Activated CD4-positive, alpha-beta T cell treated with anti-CD3 and anti-CD28 coated beads for 48 hours (primary cell): ENCODE measurements at regions not wholly inside any gene's neighbourhood (a gene's known extent, or its start where the extent isn't known, plus 50 kb on each side); places are given as distances from the start of the nearest gene placed in this dataset.

Experiments used
- DNase-seq: peaks from one replicate; pipeline ENCODE4 v3.0.0-alpha.2; 2020

DNA sequence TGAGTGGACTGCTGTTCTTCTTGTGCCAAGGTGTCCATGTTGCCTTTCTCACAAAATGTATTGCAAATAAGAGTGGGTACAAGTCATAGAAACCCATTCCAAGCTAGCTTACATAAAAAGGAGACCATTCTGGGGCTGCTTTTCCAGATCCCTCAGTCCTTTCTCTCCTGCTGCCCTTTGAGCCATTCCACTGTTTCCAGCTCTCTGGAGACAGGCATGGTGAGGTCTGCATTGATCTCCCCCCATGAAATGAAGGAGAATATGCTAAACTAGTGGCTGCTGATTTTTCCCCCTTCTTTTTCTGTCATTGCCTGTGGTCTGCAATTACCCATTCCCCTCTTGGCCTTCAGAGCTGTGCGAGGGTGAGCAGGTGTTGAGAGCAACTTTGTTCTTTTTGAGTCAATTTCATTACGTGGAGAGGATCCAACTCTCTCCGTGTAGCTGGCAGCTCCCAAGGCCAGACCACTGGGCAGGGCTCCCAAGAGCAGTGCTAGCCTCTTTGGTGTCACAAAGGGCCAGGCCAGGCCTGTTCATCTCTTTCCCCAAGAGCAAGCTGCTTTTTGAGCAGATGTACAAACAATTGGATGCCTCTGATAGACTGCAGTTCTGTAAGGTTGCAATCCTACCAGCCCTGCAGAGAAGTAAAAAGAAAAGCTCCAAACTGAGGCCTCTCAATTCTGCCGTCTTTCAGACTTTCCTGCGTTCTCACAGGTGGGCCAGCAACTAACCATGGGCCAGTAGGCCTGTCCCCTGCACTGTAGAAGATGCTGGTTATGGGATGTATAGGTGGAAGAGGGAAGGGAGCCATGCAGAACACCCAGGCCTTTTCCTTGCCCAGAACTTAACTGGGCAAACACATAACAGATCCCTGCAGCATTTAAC is 96.1 kb upstream of the ARMC2 start:
- DNase-seq, result no peak

DNA sequence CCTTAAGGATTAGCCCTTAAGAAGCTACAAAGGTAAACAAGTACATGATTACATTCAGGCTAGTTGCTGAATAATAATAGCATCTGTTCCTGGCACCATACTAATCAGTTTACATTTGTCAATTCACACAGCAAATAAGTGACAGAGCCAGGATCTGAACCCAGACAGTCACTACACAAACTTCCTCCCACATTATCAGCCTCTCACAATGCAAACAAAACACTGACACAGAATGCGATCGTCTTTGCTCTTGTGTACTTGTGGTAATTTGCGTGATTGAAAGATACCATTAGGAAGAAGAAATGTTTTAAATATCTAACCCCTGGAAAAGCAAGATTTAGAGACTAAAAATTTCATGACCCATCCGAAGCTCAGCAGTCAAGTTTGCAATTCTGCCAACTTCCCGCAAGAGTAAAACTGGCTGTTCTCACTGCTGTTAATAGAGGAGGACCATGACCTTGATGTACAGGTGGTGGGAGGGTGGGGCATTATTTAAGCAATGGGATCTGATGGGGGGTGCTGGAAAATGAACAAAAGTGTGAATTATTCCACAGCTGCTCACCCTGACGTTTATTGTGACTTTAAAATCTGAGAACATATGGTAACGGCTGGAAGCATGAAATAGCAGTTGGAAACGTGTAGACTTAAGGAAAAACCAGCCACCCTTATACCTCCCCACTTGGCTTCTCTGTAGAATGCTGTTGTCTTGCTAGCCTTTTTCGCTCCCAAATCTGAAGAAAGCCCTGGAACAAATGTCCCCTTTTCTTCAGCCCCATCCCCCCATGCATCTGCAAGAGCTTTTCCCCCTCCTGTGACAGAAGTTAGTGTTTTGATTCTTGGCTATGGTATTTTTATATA is 95.3 kb upstream of the ARMC2 start:
- no peak for DNase-seq

DNA sequence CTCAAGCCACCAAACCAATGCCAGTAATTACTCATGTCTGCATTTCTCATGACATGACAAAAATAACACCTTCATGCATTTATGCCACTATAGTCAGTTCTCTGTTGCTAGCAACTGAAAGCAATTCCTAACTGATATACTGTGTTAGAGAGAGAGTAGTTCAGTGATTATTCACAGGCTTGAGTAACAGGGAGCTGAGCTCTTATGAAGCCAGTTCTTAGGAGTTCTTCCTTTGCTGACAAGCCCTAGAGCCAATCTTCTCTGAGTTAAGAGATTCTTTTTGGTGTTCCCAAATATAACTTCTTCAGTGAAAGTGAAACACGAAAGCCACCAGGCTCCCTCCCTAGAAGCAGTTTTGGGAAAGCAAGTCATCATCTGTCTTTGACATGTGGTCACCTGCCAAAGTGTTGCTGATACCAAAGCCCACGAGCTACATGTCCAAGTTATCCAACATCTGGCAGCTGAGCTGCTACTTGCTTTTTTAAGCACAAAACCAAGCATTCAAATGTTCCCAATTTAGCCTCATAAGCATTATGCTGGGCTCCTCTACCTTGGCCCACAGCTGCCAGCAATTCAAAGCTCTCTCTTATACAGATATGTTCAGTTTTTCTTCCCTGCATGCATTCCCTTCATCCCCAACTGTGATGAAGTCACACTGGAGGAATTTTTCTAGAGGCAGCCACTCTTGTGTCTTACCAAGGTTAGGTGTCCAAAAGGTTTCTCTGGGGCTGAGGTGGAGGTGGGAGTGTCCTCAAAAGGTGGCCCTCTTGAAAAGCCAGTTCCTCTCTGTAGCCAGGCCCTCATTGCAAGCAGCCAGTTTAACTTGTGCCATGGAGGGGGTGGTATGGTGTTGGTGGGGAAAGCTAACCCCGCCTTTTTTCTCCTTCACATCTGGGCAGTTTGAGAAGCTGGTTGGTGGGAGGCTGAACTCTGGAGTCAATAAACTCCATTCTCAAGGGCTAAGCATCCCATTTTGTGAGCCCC is 92.7 kb upstream of the ARMC2 start:
- DNase-seq, result no peak

DNA sequence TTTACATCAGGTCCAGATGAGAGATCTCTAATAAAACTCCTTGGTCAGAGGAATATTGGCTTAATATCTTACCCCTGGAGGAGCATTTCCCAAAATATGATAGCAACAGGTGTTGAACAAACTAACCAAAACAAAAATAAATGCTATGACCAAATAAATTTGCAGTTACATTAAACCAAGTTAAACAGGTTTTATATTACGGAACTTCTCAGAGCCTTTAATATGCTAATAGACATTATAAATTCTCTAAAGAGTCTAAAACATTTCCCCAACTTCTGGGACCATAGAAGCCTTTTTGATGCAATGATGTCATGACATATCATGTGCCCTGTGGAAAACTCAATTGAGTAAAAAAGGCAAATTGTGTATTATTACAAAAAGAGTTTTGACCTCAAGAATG is 90.9 kb upstream of the ARMC2 start:
- no peak for DNase-seq

DNA sequence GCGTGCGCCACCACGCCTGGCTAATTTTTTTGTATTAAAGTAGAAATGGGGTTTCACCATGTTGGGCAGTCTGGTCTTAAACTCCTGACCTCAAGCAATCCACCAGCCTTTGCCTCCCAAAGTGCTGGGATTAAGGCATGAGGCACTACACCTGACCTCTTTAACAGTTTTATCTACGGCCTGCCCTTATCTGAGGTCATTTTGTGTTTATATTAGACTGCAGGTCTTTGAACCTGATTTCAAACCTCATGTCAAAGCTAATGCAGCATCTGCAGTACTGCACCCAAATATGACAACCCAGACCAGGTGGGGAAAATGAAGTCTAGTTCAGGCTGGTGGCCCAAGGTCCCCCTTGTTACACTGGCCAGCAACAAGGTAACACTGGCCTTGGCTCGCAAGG is 89.3 kb upstream of the ARMC2 start:
- no peak for DNase-seq

DNA sequence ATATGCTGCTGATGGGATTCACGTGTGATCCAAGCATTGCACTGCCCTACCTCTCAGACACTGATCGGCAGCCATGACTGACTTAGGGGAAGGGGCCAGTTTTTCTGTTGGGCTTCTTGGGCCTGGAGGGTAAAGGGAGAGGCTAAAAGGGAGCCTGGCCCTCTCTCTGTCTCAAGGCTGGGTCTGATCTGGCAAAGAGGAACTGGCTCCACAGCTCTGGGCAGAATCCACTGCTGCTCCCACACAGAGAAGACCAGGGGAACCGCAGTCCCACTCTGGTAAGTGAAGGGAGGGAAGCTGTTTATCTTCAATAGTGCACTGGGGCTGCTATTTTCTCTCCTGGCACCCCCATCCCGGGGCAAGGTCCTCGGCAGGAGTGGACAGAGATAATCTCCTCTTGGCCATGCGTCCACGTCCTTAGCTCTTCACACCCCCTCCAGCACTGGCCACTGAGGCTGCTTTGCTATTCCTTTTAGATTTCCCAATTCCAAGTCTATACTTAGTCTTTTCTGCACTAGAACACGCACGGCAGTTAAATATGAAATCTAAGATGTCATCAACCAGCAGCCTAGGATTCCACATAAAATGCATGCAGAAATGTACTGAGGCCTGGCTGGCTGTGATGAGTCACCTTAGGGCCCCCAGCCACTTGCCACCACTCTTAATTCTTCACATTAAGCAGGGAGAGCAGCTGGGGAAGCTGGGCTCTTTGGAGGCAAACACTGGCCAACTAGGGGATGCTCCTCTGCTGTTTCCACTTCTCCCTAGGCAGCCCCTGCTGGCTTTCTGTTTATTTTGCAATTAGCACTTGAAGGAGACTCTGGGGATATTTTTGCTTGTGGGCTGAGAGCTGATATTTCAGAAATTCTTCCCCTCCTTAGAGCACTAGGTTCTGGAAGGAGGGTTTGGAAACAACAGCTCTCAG is 87.8 kb upstream of the ARMC2 start:
- no peak for DNase-seq

DNA sequence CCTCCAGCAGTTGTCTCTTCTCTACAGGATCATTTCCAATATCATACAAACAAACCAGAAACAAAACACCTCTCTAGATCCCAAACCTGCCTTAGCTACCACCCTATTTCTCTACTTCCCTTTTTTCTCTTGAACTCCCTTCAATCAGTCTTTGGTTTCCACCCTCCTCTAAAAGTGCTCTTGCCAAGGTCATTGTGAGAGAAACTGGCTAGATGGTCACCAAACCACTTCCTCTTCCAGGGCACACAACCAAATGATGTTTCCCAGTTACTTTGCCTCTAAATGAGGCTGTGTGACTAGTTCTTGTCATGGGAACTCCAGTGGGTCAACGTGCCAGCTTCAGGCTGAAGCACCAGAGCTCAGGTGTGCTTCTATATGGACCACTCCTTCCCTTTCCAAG is 85.8 kb upstream of the ARMC2 start:
- DNase-seq, result no peak

DNA sequence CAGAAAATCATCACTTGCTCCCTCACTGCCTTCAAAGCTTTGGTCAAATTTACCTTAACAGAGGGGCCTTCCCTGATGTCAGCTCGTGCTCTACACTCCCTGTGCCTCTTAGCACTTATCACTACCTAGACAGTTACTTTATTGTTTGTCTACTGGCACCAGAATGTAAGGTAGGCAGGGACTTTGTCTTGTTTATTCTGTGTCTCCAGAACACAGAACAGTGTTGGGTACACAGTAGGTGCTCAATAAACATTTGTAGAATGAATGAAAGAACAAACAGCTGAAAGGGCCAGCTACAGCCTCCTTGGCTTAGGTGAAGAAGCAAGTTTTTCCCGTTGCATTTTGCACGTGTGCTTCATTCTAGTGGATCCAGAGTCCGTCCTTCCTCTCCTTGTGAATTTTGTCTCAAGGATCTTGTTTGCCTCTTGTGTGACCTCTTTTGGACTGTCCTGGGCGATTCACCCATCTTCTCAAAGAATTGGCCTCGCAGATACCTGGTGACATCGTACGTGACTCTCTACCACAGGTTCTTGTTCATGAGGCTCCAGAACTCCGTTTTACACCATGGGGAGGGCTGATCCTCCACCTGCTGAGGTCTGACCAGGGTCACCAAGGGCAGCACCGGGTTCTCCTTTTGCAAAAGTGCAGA is 84.2 kb upstream of the ARMC2 start:
- DNase-seq, result no peak

DNA sequence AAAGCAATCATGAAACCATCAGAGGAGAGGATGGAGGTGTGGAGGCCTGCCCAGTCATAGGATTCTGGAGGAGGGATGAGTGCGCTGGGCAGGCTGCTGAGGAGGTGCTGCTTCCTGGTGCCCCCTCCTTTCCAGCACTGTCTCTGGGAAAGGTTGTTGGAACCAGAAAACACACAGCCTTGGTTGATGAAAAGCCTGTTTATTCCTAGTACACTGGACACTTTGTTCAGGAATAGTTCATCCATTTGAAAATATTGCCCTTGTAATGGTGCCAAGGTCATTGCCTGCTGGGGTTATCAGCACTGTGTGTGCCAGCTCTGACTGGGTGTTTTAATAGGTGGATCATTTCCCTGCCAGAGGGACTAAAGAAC is 83.7 kb upstream of the ARMC2 start:
- no peak for DNase-seq

DNA sequence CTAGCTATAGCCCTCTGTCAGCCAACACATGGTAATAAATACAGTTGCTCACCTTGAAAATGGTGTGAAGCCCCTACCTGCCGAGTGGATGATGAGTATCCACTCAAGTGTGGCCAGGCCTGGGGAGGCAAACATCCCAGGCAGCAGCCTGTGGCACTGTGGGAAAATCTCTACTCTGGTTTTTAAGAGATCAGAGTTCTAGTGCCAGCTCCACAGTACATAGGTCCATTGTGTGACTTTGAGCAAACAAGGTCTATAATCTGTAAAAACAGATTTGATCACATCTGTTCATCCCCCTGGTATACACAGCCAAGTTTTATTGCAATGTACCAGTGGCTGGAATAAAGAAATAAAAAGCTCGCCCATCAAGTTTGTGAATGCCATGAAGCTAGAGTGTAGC is 82.7 kb upstream of the ARMC2 start:
- DNase-seq, result no peak

DNA sequence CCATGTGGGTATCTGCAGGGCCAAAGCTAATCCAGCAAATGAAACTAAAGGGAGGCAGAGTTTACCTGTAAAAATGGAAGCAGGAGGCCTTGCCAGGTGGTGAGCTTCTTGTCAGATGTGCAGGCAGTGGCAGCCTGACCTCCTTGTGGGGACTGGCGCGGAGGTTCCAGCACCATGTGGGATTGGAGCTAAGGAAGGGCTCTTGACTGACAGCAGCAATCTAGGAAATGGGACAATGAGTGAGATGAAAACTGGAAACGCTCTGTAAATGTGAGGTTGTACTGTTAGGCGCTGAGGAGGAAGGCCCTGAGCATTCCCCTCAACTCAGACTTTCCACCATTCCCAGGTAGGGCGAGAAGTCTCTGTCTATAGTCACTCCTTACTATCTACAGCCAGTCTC is 81.8 kb upstream of the ARMC2 start:
- no peak for DNase-seq

DNA sequence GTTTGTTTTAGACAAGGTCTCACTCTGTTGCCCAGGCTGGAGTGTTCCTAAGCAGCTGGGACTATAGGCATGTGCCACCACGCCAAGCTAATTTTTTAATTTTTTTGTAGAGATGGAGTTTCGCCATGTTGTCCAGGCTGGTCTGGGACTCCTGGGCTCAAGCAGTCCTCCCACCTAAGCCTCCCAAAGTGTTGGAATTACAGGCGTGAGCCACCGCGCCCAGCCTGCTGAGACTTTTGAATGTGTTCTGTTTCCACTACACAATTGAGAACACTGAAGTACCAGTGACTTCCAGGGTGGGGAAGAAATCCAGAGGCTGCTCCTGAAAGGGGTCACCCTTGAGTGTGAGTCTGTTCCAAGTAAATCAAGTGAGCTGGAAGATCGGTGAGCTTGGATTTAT is 81.3 kb upstream of the ARMC2 start:
- no peak for DNase-seq

DNA sequence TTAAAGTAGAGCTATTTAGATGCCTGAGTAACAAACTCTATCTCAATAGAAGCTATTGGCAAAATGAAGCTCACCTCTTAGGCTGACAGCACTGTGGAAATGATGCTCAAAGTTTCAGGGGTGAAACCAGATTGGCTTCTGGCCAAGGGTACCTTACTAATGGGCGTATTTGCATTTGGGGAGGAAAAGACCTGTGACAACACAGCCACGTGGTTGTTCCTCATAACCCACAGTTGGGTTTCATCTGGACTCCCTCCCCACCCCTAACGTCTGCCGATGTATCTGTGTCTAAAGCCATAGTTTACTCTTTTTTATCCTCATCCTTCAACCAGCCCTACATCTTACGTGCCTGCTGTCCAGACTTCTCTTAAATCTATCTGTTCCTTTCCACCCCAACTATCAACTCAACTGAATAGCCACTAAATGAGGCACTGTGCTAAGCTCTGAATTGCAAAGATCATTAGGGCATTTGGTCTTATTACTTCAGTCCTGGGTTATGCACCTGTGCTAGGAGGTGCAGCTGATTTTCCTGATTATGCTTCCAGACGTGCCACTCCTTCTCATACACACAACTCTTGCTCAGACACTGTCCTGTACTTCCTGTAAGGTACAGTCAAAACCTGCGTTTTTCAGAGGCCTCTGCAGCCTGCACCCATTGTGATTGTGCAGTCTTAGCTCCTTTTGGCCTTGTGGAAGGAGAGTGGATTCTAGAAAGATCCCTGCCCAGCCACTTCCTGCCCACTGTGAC is 80.6 kb upstream of the ARMC2 start:
- no peak for DNase-seq

DNA sequence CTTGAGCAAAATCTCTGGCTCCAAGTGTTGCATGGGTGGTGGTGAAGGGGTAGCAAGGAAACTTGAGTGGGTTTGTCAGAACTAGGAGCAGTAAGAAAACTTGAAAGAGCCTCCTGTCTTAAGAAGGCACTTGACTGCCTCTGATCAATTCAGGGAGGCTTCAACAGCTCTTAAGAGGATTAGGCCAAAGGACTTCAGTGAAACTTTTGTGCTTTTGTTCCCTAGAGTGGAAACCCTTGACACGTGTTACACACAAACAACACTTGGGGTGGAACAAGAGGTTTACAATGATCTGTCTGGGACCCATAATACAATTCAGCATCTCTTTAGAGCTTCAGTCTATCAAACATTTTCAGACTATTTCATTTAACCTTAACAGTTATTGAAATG is 80.1 kb upstream of the ARMC2 start:
- DNase-seq, result no peak

DNA sequence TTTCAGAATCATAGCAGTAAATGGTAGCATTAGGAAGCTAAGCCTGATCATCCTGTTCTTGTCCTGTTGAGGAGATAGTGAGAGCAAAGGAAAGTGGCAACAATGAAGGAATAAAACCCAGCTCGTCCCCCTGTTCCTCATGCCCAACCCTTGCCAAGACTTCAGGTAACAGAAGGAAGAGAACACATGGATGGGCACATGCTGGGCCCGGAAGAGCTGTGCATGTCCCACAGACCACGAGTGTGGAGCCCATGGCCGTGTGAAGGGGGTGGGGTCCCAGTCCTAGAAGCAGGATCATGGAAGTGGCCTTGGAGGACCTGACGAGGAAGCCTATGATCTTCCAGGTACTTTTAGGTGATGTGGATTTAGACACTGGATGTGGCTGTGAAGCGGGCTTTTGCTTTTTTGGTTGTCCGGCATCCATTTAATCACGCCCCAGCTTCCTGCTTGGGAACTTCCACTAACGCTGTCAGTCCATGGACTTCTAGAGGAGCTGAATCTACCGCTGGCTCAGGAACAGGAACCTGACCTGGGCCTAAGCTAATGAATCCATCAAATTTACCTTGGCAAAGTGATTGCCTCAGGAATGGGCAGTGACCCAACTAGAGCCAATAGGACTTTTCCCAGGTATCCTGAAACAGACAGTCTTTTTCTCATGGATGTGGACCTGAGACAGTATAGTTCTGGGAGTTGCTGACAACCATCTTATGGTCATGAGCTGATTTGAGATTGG is 79.3 kb upstream of the ARMC2 start:
- no peak for DNase-seq

DNA sequence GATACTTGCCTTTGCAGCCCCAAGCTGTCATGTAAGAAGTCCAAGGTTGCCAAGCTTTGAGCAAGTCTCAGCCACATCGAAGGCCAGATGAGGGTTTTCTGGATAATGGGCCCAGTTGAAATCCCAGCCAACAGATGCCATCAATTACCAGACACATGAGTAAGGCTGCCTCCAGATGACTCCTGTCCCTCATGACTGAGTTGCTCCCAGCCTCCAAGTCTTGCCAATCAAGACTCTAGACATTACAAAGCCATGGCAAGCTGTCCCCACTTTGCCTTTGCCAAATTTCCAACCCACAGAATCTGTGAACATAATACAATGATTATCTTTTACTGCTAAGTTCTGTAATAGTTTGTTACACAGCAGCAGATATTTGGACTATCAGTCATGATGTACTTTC is 76.8 kb upstream of the ARMC2 start:
- DNase-seq, result no peak

DNA sequence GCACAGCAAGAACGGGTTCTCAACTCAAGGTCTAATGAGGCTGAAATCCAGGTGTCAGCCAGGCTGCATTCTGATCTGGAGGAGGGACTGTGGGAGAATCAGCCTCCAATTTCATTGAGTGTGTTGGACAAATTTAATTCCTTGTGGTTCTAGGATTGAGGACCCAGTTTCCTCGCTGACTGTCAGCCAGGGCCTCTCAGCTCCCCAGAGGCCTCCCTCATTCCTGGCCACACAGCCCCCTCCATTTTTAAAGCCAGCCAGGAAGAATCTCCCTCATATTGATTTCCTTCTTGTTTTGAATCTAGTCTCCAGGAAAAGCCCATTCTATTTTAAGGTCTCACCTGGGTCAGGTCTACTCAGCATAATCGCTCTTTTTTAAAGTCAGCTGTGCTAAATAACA is 73.7 kb upstream of the ARMC2 start:
- DNase-seq, result no peak

DNA sequence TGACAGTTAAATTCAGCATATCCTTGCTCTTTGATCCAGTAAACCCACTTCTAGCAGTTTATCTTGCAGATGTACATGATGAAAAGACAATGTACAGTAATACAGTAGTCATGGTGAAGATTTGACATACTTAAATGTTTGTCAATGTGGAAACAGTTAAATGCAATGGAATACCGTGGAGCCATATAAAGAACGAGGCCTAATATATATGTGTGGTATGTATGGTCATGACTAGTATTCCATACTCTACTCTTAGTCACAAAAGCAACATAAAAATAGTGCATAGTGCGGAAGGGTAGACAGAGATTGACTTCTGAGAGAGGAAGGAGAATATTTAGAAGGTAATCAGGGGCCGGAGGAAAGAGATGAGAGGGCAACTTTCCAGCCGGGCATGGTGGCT is 70.7 kb upstream of the ARMC2 start:
- no peak for DNase-seq

DNA sequence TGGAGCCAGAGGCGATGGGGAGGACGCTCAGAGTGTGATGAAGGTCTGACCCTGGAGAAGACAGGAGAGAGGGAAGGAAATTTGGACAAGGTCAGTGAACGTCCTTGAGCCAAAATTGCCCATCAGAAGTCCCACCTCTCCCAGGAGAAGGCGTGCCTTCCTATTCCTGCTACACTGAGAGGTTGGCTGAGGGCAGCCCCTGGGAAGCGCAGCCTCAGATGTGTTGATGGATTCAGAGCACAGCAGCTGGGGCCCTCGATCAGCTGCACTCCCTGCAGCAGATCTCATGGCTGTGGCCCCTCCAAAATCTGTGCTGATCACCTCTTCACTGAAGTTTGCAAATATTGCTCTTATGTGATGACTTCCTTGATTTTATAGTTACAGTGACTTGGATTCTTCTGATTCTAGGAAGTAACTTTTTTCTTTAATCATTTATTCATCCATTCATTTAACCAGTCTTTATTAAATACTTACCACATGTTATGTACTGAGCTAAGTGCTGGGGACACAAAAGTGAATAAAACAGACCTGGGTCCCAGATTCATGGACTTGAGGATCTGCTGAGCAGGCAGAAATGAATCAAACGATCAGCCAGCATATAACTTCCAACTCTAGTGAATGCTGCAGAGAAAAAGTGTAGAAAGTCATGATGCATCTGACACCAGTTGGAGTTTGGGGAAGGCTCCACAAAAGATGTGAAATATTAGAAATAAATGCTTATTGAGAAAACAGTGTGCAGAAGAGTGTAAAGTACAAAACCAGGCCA is 69.6 kb upstream of the ARMC2 start:
- no peak for DNase-seq
